Common myeloid progenitor, CD34-positive (primary cell): ENCODE measurements at regions not wholly inside any gene's neighbourhood (a gene's known extent, or its start where the extent isn't known, plus 50 kb on each side); places are given as distances from the start of the nearest gene placed in this dataset.

Experiments
- CTCF ChIA-PET: fragments of 350-600 bp; sonication (Branson Sonifier 250); formaldehyde crosslinking; loops from one replicate; lab custom pipeline; 2021; ENCODE audit warnings: antibody characterized with exemption; lab: Charles Lee
- POLR2A ChIA-PET: fragments of 350-600 bp; sonication (Branson Sonifier 250); formaldehyde crosslinking; loops from one replicate; lab custom pipeline; 2021; ENCODE audit warnings: antibody characterized with exemption; lab: Charles Lee
- DNase-seq, 3 donors: peaks; one replicate each; pipeline versions ENCODE4 v3.0.0 to v3.0.0-alpha.2; 2013
- H3K27ac ChIP-seq, 2 experiments: 1 replicate in 1 of 2; 2 replicates in 1 of 2; pipeline ENCODE4 v1.7.0; 2013; ENCODE audit warnings: inconsistent platforms in 2 of 2, low read length in 2 of 2, mild to moderate bottlenecking in 2 of 2, low read depth in 1 of 2, moderate library complexity in 1 of 2; ENCODE audit not compliant: severe bottlenecking in 2 of 2, insufficient read depth in 1 of 2, poor library complexity in 1 of 2
- H3K27me3 ChIP-seq, 5 experiments: replicated peaks in 2 of 5; 1 replicate in 3 of 5; 2 replicates in 2 of 5; pipeline versions ENCODE4 v1.6.1 to v1.7.0; 2013; ENCODE audit warnings: low read length in 4 of 5, mild to moderate bottlenecking in 2 of 5, moderate library complexity in 2 of 5, inconsistent platforms in 1 of 5; ENCODE audit not compliant: insufficient read depth in 5 of 5, control insufficient read depth in 4 of 5
- H3K36me3 ChIP-seq, 4 experiments: 1 replicate in 2 of 4; 2 replicates in 2 of 4; pipeline versions ENCODE4 v1.6.1 to v1.7.0; 2013; ENCODE audit warnings: low read length in 3 of 4, control low read depth in 1 of 4, mild to moderate bottlenecking in 1 of 4; ENCODE audit not compliant: control insufficient read depth in 4 of 4, insufficient read depth in 4 of 4
- H3K4me1 ChIP-seq, 4 experiments: 1 replicate in 3 of 4; 2 replicates in 1 of 4; pipeline versions ENCODE4 v1.6.1 to v1.7.1; 2013; ENCODE audit warnings: low read length in 3 of 4, mild to moderate bottlenecking in 3 of 4, control low read depth in 1 of 4, inconsistent platforms in 1 of 4, moderate library complexity in 1 of 4; ENCODE audit not compliant: control insufficient read depth in 4 of 4, insufficient read depth in 4 of 4; ENCODE audit errors: control extremely low read depth in 1 of 4
- H3K4me3 ChIP-seq, 7 experiments: 1 replicate in 4 of 7; 2 replicates in 3 of 7; pipeline versions ENCODE4 v1.5.1 to v1.7.0; 2013; ENCODE audit warnings: mild to moderate bottlenecking in 7 of 7, low read length in 6 of 7, moderate library complexity in 6 of 7, inconsistent platforms in 2 of 7, low read depth in 2 of 7, control low read depth in 1 of 7; ENCODE audit not compliant: insufficient read depth in 4 of 7, control insufficient read depth in 1 of 7; ENCODE audit errors: extremely low read depth in 1 of 7
- H3K9me3 ChIP-seq, 5 experiments: 1 replicate in 4 of 5; 2 replicates in 1 of 5; pipeline versions ENCODE4 v1.6.1 to v1.7.1; 2013; ENCODE audit warnings: low read length in 4 of 5, mild to moderate bottlenecking in 2 of 5, inconsistent platforms in 1 of 5, low read depth in 1 of 5, moderate library complexity in 1 of 5; ENCODE audit not compliant: control insufficient read depth in 4 of 5, insufficient read depth in 2 of 5; ENCODE audit errors: control extremely low read depth in 1 of 5
- WGBS: methylation state at CpG from one replicate; pipeline ENCODE4 v1.1.5; 2013; ENCODE audit not compliant: insufficient coverage; 5-methylcytosine and 5-hydroxymethylcytosine counted together

GRCh38 chr7:423312-424260, 96.1 kb downstream of the PDGFA start:
- Histone ChIP-seq H3K4me3 (no peak overlapping the region), H3K27ac (no peak overlapping the region), H3K36me3 (no peaks in the 10 kb centered on the region), H3K4me1 (no peaks in the 10 kb centered on the region), H3K27me3 (no peaks in the 10 kb centered on the region), H3K9me3 (peaks cover 0 to 5% (median 0%) of the 10 kb centered on the region in 5 experiments)
- WGBS = 95% methylated on average over 25 of the region's 28 CpGs
- ChIA-PET POLR2A (no interaction called here), CTCF (no interaction called here)
- DNase-seq = no peak

- 89% methylated on average over 7 of the region's 9 CpGs for WGBS
- no peaks in the 10 kb centered on the region for H3K9me3 ChIP-seq
These were observed 95.2 kb downstream of the PDGFA start for GRCh38 chr7:424301-424935.

GRCh38 chr7:424961-425793, 94.5 kb downstream of the PDGFA start:
- Histone ChIP-seq H3K27ac (no peak overlapping the region), H3K9me3 (no peaks in the 10 kb centered on the region), H3K27me3 (peaks cover 0 to 3% (median 0%) of the 10 kb centered on the region in 5 experiments), H3K4me3 (no peak overlapping the region), H3K36me3 (no peaks in the 10 kb centered on the region), H3K4me1 (no peaks in the 10 kb centered on the region)
- 92% methylated on average over 42 of the region's 46 CpGs for WGBS
- POLR2A ChIA-PET = no interaction called here
- no peak for DNase-seq
- CTCF ChIA-PET = no interaction called here

More at GRCh38 chr7:424301-424935, 95.2 kb downstream of the PDGFA start:
- DNase-seq = no peak
- Histone ChIP-seq H3K27ac (no peak overlapping the region), H3K36me3 (no peaks in the 10 kb centered on the region), H3K27me3 (no peaks in the 10 kb centered on the region), H3K4me1 (no peaks in the 10 kb centered on the region), H3K4me3 (no peak overlapping the region)
- POLR2A ChIA-PET = no interaction called here
- CTCF ChIA-PET = no interaction called here

- Histone ChIP-seq H3K27ac (no peak overlapping the region), H3K36me3 (no peaks in the 10 kb centered on the region), H3K9me3 (no peaks in the 10 kb centered on the region), H3K4me3 (no peak overlapping the region), H3K4me1 (no peaks in the 10 kb centered on the region), H3K27me3 (peaks cover 0 to 3% (median 0%) of the 10 kb centered on the region in 5 experiments)
- CTCF ChIA-PET = no interaction called here
- no peak for DNase-seq
- 89% methylated on average over 16 of the region's 16 CpGs for WGBS
- POLR2A ChIA-PET = no interaction called here
These were observed 93.9 kb downstream of the PDGFA start for GRCh38 chr7:425794-426188.

GRCh38 chr7:426510-426909, 93.1 kb downstream of the PDGFA start:
- no peak for DNase-seq
- no peak overlapping the region for H3K27ac ChIP-seq
- 89% methylated on average over 12 of the region's 12 CpGs for WGBS
- POLR2A ChIA-PET = no interaction called here
- CTCF ChIA-PET = no interaction called here
- H3K9me3 ChIP-seq = no peaks in the 10 kb centered on the region
- no peak overlapping the region for H3K4me3 ChIP-seq
- no peaks in the 10 kb centered on the region for H3K36me3 ChIP-seq
- H3K27me3 ChIP-seq = peaks cover 0 to 3% (median 0%) of the 10 kb centered on the region in 5 experiments
- H3K4me1 ChIP-seq = no peaks in the 10 kb centered on the region

GRCh38 chr7:427506-428103, 92.0 kb downstream of the PDGFA start:
- WGBS = 97% methylated on average over 15 of the region's 18 CpGs
- H3K36me3 ChIP-seq = no peaks in the 10 kb centered on the region
- no peak overlapping the region for H3K4me3 ChIP-seq
- POLR2A ChIA-PET = no interaction called here
- no peak overlapping the region for H3K27ac ChIP-seq
- no peak for DNase-seq
- no peaks in the 10 kb centered on the region for H3K4me1 ChIP-seq
- CTCF ChIA-PET = interaction anchor here (1.0 kb wide), 1 partner anchor 95 kb away, joined by 3 read pairs; no protein-coding TSS in a partner anchor
- no peaks in the 10 kb centered on the region for H3K9me3 ChIP-seq
- H3K27me3 ChIP-seq = peaks cover 0 to 3% (median 0%) of the 10 kb centered on the region in 5 experiments
